ENCODE measurements at regions not wholly inside any gene's neighbourhood (a gene's known extent, or its start where the extent isn't known, plus 50 kb on each side); places are given as distances from the start of the nearest gene placed in this dataset.

DNA sequence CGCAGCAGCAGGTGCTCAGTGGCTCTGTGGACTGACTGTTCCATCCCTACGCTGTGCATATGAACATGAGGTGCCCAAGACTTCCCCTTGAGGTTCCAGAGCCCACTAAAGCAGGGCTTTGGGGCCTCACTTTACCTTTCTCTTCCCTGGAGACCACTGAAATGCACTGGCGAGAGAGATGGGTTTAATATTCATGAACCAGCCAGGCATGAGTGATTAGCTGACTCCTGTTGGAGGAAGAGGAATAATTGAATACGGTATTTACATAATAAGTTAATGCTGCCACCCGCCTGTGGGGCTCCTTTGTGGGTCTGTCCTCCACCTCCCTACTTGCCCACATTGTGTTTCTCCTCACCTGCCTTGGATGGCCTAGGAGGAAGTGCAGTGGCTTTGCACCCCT lies 263.4 kb downstream of the TLE3 start:
- TF ChIP-seq, protein P1, sequence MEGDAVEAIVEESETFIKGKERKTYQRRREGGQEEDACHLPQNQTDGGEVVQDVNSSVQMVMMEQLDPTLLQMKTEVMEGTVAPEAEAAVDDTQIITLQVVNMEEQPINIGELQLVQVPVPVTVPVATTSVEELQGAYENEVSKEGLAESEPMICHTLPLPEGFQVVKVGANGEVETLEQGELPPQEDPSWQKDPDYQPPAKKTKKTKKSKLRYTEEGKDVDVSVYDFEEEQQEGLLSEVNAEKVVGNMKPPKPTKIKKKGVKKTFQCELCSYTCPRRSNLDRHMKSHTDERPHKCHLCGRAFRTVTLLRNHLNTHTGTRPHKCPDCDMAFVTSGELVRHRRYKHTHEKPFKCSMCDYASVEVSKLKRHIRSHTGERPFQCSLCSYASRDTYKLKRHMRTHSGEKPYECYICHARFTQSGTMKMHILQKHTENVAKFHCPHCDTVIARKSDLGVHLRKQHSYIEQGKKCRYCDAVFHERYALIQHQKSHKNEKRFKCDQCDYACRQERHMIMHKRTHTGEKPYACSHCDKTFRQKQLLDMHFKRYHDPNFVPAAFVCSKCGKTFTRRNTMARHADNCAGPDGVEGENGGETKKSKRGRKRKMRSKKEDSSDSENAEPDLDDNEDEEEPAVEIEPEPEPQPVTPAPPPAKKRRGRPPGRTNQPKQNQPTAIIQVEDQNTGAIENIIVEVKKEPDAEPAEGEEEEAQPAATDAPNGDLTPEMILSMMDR (IDR thresholded peaks at IDR 0.05; ENCODE audit: low read length): no peak
- TF ChIP-seq EZH2phosphoT487 (IDR thresholded peaks at IDR 0.05; ENCODE audit: low read length) (no peak), EZH2 (optimal IDR thresholded peaks at IDR 0.05; ENCODE audit: low read depth, low read length) (no peak)

Data from MM.1S (cell line).